ENCODE measurements at regions not wholly inside any gene's neighbourhood (a gene's known extent, or its start where the extent isn't known, plus 50 kb on each side); places are given as distances from the start of the nearest gene placed in this dataset.

DNA sequence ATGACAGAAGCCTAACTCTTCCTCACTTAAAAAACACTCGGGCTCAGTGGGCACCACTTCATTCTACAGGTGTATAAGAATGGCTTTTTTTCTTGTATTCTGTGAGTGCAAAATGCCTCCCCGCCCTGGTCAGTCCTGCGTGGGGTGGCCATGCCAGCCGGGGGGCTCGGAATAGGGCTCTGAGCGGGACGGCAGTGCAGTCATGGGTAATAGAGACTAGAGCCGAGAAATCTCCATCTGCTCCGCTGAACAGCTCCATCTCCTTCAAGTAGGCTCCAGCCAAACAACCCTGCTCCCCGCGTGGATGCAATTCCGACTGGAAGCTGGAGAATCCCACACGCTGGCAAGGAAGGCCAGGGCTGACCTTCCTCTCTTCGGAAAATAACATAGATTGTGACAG, 317.0 kb upstream of the IRX4 start:
- no peak for DNase-seq

DNA sequence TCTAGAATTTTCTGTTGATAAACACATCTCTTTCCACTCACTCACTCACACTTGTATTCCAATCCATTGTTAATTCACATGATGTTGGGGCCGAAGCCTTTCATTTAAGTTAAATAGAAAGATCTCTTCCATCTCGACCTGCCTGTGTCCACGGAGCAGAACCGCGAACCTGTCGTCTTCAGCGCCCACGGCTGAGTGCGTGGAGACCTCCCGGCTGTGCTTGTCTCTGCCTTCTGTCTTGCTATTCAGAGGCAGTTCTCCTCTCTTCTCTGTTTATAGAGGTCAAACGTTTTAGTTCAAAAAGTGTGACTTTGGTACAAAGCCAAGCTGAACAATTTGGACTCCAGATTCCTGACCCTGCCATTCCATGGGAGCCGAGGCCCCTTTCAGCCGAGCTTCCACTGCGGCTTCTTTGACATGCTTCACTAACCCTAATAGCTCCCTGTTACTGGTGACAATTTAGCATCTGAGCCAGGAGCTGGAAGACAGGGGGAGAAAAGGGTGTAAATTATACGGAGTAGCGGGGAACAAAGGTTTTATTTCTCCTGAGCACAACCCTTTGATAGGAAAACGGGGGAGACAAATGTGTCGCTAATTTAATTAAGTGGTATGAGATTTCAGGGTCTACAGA, 314.4 kb upstream of the IRX4 start:
- DNase-seq, result no peak

- no peak for DNase-seq
These were observed 313.7 kb upstream of the IRX4 start for GRCh38 chr5:2196416-2196815.

GRCh38 chr5:2194949-2195348, 312.2 kb upstream of the IRX4 start:
- DNase-seq, result no peak

GRCh38 chr5:2194236-2194555, 311.5 kb upstream of the IRX4 start:
- no peak for DNase-seq

DNA sequence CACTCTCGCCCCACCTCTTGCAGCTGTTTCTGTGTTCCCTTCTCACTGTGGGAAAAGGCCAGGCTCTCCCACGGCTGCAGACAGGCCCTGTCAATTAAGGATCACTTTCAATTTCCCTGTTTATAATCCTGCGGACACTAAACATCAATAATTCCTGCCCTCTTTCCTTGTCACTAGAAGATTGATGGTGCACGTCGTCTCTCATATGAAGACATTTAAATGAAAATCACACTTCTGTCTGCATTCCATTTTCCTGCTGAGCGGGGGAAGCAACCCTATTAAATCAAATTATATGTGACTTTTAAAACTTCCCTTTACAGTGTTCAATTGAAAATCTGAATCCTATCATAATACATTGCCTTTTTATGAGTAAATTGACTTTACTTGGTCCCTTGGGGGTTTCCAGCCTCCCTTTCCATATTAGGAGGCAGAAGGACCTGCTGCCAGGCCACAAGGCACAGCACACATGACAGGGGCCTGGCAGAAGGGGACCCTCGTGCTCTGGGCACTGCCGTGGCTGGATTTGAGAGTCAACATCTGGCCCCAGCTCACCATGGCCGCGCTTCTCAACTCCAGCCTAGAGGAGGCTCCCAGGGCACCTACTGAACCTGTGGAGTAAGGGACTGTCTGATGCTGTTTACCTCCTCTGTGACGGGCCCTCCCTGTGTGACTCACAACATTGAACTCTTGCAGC, 311.0 kb upstream of the IRX4 start:
- DNase-seq, result no peak

GRCh38 chr5:2193142-2193541, 310.4 kb upstream of the IRX4 start:
- DNase-seq, result no peak

GRCh38 chr5:2192496-2192895, 309.8 kb upstream of the IRX4 start:
- DNase-seq, result no peak

- DNase-seq, result no peak
These were observed 309.2 kb upstream of the IRX4 start for GRCh38 chr5:2191972-2192371.

DNA sequence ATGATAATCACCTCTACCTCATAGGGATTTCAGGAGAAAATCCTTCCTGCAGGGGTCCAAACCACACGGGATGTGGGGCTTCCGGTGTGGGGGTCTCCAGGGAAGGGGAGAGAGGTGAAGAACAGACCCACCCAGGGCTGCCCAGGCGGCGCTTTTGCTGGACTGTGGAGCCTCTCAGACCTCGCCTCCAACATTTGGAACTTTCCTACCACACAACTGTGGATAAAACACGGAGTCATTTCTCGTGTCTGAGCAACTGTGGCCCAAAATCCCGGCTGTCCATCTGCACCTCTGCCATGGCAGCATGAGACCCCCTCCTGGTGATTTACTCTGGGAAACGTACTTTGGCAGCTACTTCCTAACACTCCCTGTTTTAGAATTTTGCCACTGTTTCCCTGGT, 307.8 kb upstream of the IRX4 start:
- no peak for DNase-seq

GRCh38 chr5:2188661-2189060, 305.9 kb upstream of the IRX4 start:
- no peak for DNase-seq

GRCh38 chr5:2188137-2188536, 305.4 kb upstream of the IRX4 start:
- no peak for DNase-seq

DNA sequence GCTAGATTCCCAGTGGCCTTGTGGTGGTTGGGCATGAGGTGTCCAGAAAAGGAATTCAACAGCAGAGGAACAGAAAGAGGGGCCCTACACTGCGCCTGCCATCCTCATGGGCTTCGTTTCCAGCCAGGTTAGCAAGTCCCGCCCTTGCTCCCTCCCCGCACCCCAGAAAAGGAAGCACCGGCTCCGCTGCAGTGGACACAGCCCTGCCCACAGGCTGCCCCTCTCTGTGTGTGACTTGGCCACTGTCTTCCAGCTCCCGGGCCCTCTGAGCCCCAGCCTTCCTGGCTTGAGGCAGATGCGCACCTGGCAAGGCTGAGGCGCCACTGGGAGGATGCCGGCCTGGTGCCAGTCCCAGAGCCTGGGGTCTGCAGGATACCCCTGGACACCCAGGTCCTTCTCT, 305.0 kb upstream of the IRX4 start:
- DNase-seq, result no peak

DNA sequence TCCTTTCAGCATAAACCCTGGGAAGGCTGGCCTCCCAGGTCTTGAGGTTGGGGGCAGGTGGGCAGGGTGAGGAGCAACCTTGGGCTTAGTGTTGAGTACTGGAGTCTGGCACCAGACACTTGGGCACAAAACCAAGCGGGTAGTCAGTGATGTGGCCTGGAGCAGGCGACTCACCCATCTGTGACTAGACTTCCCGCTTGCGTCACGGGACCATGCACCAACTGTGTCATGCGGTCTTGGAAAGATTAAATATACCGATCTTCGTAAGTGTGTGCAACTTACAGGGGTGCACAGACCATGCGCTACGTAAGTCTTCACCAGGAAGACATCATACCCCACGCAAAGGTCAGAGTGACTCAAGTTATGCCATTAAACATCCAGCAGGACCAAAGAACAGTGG, 304.4 kb upstream of the IRX4 start:
- DNase-seq, result no peak

GRCh38 chr5:2186472-2187015, 303.8 kb upstream of the IRX4 start:
- DNase-seq, result no peak

GRCh38 chr5:2185646-2186471, 303.1 kb upstream of the IRX4 start:
- DNase-seq, result no peak

DNA sequence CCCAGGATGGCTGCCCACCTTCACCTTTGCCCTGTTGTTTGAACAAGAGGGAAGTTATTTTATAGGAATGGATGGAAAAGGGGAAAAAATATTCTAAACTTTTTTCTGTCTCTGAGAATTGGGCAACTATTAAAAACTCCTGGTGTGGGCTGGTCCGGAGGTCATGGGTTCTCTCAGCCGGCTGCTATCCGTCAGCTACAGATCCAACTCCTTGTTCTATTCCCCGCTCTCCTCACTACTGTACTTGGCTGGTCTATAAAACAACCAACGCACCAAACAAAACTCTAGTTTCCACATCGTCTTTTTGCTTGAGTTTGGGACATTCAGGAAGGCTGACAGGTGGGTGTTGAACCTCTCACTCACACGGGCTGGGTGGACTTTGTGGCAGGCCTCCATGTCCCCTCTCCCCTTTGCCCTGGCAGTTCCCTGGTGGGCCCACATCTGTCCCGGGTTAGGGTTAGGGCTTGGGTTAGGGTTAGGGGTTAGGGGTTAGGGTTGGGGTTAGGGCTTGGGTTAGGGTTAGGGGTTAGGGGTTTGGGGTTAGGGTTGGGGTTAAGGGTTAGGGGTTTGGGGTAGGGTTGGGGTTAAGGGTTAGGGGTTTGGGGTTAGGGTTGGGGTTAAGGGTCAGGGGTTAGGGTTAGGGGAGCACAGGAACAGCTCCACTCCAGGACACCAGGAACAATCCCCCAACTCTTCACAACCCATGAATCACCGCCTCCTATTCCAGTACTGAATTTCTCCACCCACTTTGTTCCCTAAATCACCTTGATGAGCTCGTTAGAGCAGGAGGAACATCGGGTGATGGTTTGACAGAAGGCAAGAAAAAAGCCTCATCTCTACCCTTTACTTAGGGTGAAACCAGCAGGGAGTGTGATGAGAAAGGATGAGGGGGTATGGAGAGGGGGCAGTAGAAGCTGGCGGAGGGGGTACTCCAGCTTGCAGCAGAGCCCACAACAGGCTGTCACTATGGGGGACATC, 302.1 kb upstream of the IRX4 start:
- DNase-seq, result no peak

GRCh38 chr5:2184026-2184366, 301.3 kb upstream of the IRX4 start:
- no peak for DNase-seq

- no peak for DNase-seq
These were observed 300.7 kb upstream of the IRX4 start for GRCh38 chr5:2183154-2184025.

DNA sequence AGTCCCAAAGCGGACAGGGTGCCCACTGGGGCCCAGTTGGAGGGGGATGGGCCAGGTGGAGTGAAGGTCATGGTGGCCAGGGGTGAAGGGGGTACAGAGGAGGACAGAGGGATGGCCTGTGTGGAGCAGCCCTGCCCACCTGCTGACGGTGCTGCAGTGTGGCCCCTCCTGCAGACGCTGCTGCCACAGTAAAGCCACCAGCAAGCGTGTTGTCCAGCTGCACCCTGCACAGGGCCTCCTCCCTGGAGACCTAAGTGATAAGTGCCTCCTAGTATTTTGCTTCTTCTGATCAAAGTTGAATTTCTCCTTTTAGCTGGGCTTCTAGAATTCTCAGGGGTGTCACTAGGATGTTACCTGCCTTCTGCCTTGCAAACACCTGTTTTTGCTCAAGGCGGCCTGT, 299.3 kb upstream of the IRX4 start:
- no peak for DNase-seq

GRCh38 chr5:2181557-2181956, 298.8 kb upstream of the IRX4 start:
- no peak for DNase-seq

GRCh38 chr5:2181149-2181548, 298.4 kb upstream of the IRX4 start:
- no peak for DNase-seq

All from hindlimb muscle (tissue), 1 donor.